ENCODE measurements at regions not wholly inside any gene's neighbourhood (a gene's known extent, or its start where the extent isn't known, plus 50 kb on each side); places are given as distances from the start of the nearest gene placed in this dataset.
"Not testable (repeated sequence)": the region's sequence is repeated elsewhere in the genome, so short reads cannot be mapped to it uniquely, and the experiment has no call there.

DNA sequence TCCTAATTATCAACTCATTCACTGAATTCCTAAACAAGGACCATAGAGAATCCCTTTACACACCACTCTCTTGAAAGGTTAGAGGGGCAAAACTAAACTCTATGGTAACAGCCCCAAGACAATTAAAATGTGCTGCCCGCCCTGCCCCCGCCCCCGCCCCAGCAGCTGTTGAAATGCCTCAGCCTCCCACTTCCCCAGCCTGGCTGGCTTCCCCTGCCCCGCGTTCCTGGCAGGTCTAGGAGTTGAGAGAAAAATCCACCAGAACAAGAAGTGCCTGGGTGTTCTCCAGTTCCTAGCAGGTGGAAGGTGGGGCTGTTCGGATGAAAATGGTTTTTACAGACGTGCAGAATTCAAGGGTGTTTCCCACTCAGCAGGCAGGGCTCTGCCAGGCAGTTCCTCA, 109.5 kb upstream of the ZEB1 start:
- Histone ChIP-seq H3K4me3 (no peak overlapping the region), H3K27ac (no peak overlapping the region), H3K4me1 (ENCODE audit: control insufficient read depth in 1 of 2, low read depth in 2 of 2) (peaks cover 0 to 3% of the 10 kb centered on the region in 2 donors), H3K36me3 (no peaks in the 10 kb centered on the region), H3K9me3 (no peaks in the 10 kb centered on the region), H3K27me3 (replicated peaks; ENCODE audit: insufficient read depth) (no peaks in the 10 kb centered on the region)
- no peak for TF ChIP-seq CTCF (IDR thresholded peaks at IDR 0.05)
- ATAC-seq (ENCODE audit: insufficient number of reproducible peaks, low FRiP score, low read depth) (no peak), DNase-seq (ENCODE audit: low spot score) (no peak)

GRCh38 chr10:31210190-31210589, 108.8 kb upstream of the ZEB1 start:
- no peaks in the 10 kb centered on the region for H3K4me1 ChIP-seq (ENCODE audit: control insufficient read depth in 1 of 2, low read depth in 2 of 2)
- no peak overlapping the region for H3K4me3 ChIP-seq
- DNase-seq (ENCODE audit: low spot score): no peak
- no peak for ATAC-seq (ENCODE audit: insufficient number of reproducible peaks, low FRiP score, low read depth)
- no peaks in the 10 kb centered on the region for H3K9me3 ChIP-seq
- TF ChIP-seq CTCF (IDR thresholded peaks at IDR 0.05): no peak
- H3K27me3 ChIP-seq (replicated peaks; ENCODE audit: insufficient read depth): no peaks in the 10 kb centered on the region
- H3K27ac ChIP-seq: no peak overlapping the region
- no peaks in the 10 kb centered on the region for H3K36me3 ChIP-seq

DNA sequence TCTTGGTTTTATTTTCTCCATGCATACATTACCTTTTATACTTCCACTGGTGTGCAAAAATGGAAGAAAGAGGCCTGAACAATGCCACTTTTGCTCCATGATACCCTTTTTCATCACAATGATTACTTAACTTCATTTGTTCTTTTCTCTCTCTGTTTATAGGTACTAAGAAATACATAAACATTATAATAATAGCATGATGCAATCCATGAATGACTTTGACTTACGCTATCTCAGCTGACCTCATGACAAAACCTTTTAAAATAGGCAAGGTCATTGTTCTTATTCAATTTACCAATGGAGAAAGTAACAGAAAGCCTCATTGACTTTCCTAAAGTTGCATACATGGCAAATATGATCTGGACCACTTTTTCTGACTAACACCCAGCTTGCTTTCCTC, 105.1 kb upstream of the ZEB1 start:
- Histone ChIP-seq H3K36me3 (no peaks in the 10 kb centered on the region), H3K9me3 (no peaks in the 10 kb centered on the region), H3K4me1 (ENCODE audit: control insufficient read depth in 1 of 2, low read depth in 2 of 2) (no peaks in the 10 kb centered on the region), H3K4me3 (no peak overlapping the region), H3K27me3 (replicated peaks; ENCODE audit: insufficient read depth) (no peaks in the 10 kb centered on the region), H3K27ac (no peak overlapping the region)
- ATAC-seq (ENCODE audit: insufficient number of reproducible peaks, low FRiP score, low read depth): no peak
- no peak for DNase-seq (ENCODE audit: low spot score)
- no peak for TF ChIP-seq CTCF (IDR thresholded peaks at IDR 0.05)

DNA sequence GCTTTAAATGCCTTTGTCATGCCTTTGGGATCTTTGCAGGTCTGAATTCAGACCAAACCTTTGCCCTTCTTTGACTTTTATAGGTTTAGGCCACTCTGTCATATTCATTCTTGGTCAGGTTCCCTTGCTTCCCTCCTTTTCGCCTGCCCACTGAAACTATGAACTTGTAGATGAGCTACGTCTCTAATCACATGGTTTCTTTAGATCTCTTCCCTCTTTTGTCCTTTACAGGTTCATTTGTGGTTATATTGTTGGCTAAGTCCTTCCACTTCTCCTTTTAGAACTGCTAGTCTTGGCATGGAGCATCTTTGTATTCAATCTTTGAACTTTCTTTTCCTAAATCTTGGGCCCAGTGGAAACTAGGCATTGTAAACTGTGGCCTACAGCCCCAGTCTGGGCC, 104.0 kb upstream of the ZEB1 start:
- Histone ChIP-seq H3K9me3 (no peaks in the 10 kb centered on the region), H3K27ac (no peak overlapping the region), H3K4me1 (ENCODE audit: control insufficient read depth in 1 of 2, low read depth in 2 of 2) (peaks cover 4 to 5% of the 10 kb centered on the region in 2 donors), H3K36me3 (no peaks in the 10 kb centered on the region), H3K27me3 (replicated peaks; ENCODE audit: insufficient read depth) (no peaks in the 10 kb centered on the region), H3K4me3 (no peak overlapping the region)
- ATAC-seq (ENCODE audit: insufficient number of reproducible peaks, low FRiP score, low read depth) (no peak), DNase-seq (ENCODE audit: low spot score) (no peak)
- TF ChIP-seq CTCF (IDR thresholded peaks at IDR 0.05): no peak

DNA sequence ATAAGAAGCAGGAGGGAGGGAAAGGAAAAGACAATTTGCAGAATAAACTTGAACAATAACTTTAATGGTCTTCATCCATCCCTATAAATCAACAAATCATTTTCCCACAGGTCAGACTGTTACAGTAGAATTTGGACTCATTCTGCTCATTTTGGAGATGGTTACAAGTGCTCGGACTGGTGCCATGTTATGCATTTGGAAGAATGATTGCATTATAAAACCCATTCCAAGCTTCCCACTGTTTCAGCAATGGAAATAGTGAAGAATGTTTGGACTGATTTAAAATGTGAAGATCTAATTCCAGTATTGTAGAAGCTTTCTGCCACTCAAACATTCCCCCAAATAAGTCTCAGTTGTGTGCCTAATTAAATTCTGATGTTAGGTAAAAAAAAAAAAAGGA, 99.7 kb upstream of the ZEB1 start:
- Histone ChIP-seq H3K36me3 (no peaks in the 10 kb centered on the region), H3K4me1 (ENCODE audit: control insufficient read depth in 1 of 2, low read depth in 2 of 2) (peaks cover 4 to 5% of the 10 kb centered on the region in 2 donors), H3K4me3 (no peak overlapping the region), H3K9me3 (no peaks in the 10 kb centered on the region), H3K27me3 (replicated peaks; ENCODE audit: insufficient read depth) (no peaks in the 10 kb centered on the region), H3K27ac (no peak overlapping the region)
- TF ChIP-seq CTCF (IDR thresholded peaks at IDR 0.05): no peak
- DNase-seq (ENCODE audit: low spot score) (no peak), ATAC-seq (ENCODE audit: insufficient number of reproducible peaks, low FRiP score, low read depth) (no peak)

- H3K36me3 ChIP-seq; H3K9me3 ChIP-seq; H3K27me3 ChIP-seq (replicated peaks; ENCODE audit: insufficient read depth); H3K27ac ChIP-seq; ATAC-seq (ENCODE audit: insufficient number of reproducible peaks, low FRiP score, low read depth); H3K4me1 ChIP-seq (ENCODE audit: control insufficient read depth in 1 of 2, low read depth in 2 of 2); DNase-seq (ENCODE audit: low spot score); H3K4me3 ChIP-seq: not testable (repeated sequence)
Observed at GRCh38 chr10:31228780-31229179, 90.2 kb upstream of the ZEB1 start.

Measured in thoracic aorta (tissue), 2 donors.